T47D (cell line): ENCODE measurements at regions not wholly inside any gene's neighbourhood (a gene's known extent, or its start where the extent isn't known, plus 50 kb on each side); places are given as distances from the start of the nearest gene placed in this dataset.
"Not testable (repeated sequence)": the region's sequence is repeated elsewhere in the genome, so short reads cannot be mapped to it uniquely, and the experiment has no call there.

Experiments used
- DNase-seq, 2 experiments: peaks; one replicate each; pipeline versions ENCODE4 v3.0.0 to v3.0.0-alpha.2; 2011 to 2012; ENCODE audit warnings: low read depth in 1 of 2, low spot score in 1 of 2
- JUND ChIP-seq: IDR thresholded peaks from 2 replicates; pipeline ENCODE4 v1.6.1; 2012; ENCODE audit warnings: low read depth
- in situ Hi-C: cut with HindIII; loops from 2 replicates; pipeline ENCODE4 v1.10.0; 2016; ENCODE audit warnings: low sequenced_read_pairs, low pct_unique_long_range_greater_than_20kb

DNA sequence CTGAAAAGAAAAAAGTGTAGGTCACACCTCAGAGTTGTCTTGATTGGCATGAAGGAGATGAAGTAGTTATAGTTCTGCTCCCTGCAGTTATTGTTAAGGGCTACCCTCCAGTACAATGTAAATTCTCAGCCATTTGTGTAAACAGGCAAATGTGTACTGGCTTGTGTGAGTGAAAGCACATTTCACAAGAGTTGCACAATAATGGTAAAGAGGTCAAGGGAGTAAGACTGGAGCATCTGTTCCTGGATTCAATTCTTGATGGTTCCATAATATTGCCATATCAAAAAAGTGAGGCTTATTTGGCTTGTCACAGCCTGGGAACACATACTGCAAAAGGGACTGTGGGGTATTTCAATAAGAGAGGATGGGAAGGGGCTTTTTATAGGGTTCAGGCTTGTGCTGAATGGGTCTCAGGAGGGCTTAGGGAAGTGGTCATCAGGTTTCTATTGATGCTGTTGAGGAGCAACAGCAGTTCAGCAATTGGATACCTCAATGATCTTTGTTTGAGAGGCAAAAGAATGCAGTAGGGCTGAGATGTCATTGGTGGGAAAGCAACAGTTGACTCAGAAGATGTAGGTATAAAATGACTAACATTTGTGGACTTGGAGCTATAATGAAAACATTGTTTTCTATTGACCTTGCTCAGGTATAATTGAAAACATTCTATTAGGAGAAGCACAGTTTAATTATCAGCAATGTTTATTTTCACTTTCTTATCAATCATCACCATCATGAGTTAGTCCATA lies 402.6 kb downstream of the BCKDHB start:
- DNase-seq: peak in 1 of 2 experiments; percentile 8
- TF ChIP-seq JUND: no peak
- in situ Hi-C loops: no loop called here

DNA sequence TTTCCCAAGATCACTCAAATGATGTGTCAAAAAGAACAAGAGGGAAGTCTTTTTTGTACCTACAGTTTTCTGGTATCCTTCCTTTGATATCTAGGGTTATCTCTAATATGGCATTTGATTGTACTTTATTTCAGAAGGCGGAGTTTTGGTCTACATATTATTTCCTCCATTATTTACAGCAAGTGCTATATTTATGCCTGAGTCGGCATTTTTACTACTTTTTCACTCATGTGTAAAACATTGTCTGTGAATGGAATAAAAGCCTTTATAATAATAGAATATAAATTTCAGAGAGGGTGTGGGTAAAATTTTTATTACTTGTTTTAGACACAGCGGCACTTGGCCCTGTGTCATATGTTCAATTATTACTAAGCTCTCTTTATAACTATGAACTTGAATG lies 398.4 kb downstream of the BCKDHB start:
- in situ Hi-C loops: no loop called here
- no peak for TF ChIP-seq JUND
- no peak for DNase-seq

DNA sequence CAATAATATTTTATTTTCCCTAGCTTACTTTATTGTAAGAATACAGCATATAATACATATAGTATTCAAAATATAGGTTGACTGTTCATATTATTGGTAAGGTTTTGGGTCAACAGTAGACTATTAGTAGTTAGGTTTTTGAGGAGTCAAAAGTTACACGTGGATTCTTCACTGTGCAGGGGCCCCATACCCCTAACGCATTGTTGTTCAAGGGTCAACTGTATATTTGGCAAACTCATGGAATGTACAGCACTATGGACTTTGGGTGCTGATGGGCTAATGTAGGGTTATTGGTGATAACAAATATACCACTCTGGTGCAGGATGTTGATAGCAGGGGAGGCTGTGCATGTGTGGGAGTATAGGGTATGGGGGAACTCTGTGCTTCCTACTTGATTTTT lies 397.2 kb downstream of the BCKDHB start:
- in situ Hi-C loops: no loop called here
- no peak for DNase-seq
- TF ChIP-seq JUND: no peak

DNA sequence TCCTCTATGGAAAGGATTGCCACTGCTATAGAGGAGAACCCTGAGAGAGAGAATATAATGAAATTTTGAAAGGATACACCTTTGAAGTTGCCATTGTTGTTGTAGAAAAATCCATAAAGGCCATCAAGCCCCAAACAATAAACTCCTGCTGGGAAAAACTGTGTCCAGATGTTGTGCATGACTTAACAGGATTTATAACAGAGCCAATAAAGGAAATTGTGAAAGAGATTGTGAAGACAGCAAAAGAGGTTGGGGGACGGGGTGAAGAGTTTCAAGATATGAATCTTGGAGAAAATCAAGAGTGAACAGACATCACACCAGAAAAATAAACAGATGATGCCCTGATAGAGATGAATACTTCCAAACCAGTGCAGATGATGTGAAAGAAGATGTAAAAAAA lies 396.4 kb downstream of the BCKDHB start:
- DNase-seq: no peak
- in situ Hi-C loops: no loop called here
- TF ChIP-seq JUND: no peak

DNA sequence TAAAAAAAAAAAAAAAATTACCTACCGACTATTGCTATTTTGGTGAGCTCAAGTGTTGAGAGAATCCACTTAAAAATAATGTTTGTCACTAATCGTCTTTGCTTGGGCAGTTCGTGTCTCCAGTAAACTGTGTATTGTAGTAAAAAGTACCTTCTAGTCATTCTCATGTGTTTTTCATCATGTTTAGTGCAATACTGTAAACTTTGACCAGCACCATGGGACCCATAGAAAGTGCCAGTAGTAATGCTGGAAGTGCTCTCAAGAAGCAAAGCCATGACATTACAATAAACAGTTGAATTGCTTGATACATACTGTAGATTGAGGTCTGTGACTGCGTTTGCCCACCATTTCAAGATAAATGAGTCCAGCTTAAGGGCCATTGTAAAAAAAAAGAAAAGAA lies 395.2 kb downstream of the BCKDHB start:
- no peak for TF ChIP-seq JUND
- DNase-seq: no peak
- in situ Hi-C loops: no loop called here

DNA sequence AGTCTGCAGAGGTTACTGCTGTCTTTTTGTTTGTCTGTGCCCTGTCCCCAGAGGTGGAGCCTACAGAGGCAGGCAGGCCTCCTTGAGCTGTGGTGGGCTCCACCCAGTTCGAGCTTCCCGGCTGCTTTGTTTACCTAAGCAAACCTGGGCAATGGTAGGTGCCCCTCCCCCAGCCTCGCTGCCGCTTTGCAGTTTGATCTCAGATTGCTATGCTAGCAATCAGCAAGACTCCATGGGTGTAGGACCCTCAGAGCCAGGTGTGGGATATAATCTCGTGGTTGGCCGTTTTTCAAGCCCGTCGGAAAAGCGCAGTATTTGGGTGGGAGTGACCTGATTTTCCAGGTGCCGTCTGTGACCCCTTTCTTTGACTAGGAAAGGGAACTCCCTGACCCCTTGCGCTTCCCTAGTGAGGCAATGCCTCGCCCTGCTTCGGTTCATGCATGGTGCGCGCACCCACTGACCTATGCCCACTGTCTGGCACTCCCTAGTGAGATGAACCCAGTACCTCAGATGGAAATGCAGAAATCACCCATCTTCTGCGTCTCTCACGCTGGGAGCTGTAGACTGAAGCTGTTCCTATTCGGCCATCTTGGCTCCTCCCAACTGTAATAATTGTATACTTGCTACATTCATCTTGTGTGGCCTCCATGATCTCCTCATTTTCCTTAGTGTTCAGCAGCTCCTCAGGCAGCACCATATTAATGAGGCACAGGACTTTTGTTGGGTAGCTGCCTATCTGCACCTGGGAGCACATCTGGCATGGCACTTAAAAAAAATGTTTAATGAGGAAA lies 391.4 kb downstream of the BCKDHB start:
- in situ Hi-C loops, DNase-seq: not testable (repeated sequence)

DNA sequence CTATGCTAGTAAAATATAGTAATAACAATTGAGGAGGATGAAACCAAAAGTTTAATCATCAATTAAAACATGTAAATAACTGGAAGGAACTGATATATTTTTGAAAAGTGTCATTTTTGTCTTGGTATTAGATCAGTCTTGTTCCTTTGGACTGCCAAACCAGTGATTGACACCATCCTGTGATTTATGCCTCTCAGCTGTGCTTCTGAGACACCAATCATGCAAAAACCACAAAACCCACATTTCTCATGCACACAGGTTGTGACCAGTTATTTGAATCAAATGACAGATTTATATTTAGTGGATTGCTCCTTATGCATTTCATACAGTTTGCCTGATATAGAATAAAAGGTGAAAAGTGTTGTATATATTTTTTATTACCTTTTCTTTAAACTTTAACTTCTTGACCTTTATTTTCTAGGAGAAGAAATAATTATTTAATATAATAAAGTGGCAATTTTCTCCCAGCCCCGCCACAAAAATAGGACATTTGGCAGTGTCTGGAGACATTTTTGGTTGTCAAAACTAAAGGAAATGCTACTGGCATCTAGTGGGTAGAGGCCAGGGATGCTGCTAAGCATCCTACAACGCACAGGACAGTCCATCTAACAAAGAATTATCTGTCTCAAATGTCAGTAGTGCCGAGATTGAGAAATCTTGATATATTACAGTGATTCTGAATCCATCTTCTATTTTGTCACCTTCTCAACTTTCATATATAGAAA lies 383.6 kb downstream of the BCKDHB start:
- DNase-seq: no peak
- in situ Hi-C loops: no loop called here
- no peak for TF ChIP-seq JUND

DNA sequence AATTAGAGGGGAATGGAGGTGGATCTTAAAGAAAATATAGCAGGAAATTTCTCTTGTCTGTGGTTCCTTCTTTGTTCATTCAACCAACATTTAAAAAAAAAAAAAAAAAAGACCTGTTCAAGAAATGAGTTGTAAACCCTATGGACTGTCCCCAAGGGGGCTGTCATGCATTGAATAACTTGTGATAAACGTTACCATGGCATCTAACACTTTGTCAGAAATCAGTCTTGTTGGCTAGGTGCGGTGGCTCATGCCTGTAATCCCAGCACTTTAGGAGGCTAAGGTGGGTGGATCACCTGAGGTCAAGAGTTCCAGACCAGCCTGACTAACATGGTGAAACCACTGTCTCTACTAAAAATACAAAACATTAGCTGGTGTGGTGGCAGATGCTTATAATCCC lies 381.7 kb downstream of the BCKDHB start:
- no peak for TF ChIP-seq JUND
- in situ Hi-C loops: no loop called here
- DNase-seq: no peak

DNA sequence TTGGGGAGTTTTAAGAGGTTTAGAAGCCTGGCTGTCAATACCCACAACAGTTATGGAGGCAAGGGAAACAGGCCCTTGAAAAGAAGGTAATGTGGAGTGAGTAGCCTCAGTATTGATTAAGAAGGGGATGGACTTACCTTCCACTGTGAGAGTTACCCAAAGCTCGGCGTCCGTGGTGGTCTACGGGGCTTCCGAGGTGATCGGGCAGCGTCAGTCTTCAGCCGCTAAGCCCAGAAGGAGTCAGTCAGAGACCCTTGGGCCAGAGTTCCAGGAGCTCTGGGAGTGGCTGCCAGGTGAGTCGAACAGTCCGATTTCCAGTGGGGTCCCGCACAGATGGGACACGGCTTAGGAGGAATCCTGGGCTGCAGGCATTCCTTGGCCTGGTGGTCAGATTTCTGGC lies 379.0 kb downstream of the BCKDHB start:
- DNase-seq, in situ Hi-C loops: not testable (repeated sequence)

DNA sequence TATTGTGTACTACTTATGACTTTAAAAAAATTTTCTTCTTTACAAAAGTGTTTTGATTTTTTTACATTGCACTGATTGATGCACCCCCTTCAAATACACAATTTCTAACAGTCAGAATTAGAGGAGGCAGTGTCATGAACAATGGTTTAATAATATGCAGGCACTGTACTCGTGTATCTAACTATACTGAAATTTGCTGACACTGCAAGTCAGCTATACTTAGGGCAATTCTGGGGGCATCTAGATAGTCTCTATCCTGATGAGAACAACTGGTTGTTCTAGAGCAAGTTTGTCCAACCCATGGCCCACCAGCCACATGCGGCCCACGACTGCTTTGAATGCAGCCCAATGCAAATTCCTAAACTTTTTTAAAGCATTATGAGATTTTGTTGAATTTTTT lies 375.6 kb downstream of the BCKDHB start:
- in situ Hi-C loops: no loop called here
- no peak for DNase-seq
- TF ChIP-seq JUND: no peak

DNA sequence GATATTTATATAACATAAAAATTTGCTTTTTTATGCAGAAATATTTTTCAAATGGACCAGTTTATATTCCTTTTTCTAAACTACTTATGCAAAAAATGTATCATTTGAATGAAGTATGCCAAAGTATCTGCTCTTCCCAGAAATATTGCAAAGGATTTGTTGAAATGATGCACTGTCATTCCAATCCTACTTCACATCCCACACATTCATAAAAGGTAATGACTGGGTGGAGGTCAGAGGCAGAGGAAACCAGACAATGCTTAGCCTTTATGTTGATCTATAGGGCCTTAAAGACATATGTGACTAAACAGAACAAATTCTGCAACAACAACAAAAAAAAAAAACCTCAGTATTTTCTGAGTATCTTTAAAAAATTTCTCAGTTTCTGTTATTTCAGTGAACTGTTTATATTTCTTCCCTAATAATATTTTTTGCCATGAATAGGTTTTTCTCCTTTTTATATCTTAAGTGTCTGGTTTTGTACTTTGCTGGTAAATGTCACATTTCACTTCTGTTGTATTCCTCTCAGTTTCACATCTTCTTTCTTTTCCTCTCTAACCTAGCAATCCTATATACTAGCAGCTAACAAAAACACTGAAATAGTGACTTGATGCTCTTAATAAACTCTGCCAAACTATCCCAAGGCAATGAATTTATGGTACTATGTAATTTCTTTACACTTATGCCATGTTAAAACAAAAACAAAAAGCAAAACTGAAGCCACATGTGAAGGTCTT lies 374.1 kb downstream of the BCKDHB start:
- no peak for TF ChIP-seq JUND
- no peak for DNase-seq
- in situ Hi-C loops: no loop called here

DNA sequence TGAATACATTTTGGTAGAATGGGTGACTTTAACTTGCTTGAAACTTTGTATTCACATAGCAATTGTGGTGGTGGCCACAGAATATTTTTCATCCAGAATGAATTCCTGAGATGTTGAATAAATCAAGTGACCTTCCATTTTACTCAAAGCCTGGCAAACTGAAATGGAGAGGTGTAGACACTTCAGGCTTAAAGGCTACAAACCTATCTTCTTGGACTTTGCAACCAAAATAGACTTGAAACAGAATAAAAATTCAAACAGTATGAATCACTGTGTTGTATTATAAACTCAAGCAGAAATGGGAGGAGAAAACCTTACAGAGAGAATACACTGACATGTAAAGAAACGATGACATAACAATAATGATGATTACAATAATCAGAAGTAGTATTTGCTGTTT lies 371.6 kb downstream of the BCKDHB start:
- in situ Hi-C loops: no loop called here
- no peak for DNase-seq
- no peak for TF ChIP-seq JUND

DNA sequence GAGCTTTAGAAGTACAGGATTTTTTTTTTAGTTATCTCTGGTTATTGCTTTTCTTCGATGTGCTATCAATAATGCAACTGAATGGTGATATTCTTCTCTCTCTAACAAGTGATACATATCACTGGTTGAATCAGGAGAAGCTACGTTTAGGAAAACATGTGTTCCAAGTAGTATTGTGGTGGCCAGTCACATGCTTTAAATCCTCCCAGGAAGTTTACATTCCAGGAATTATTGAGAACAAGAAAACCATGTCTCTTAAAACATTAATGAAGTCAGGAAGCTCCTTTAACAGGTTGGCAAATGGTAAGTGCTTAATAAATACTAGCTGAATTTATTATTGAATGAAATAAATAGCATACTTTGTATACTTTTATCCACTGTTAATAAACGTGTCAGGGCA lies 371.1 kb downstream of the BCKDHB start:
- in situ Hi-C loops: no loop called here
- peak in 1 of 2 experiments; percentile 3 for DNase-seq
- TF ChIP-seq JUND: no peak
